GM20000 (cell line): ENCODE measurements at regions not wholly inside any gene's neighbourhood (a gene's known extent, or its start where the extent isn't known, plus 50 kb on each side); places are given as distances from the start of the nearest gene placed in this dataset.
"Not testable (repeated sequence)": the region's sequence is repeated elsewhere in the genome, so short reads cannot be mapped to it uniquely, and the experiment has no call there.

Experiments
- DNase-seq: peaks from one replicate; pipeline ENCODE4 v3.0.0; 2012; ENCODE audit warnings: low spot score
- CTCF ChIP-seq: IDR thresholded peaks from 2 replicates; pipeline ENCODE4 v1.5.1; 2012; ENCODE audit warnings: mild to moderate bottlenecking, control low read depth; ENCODE audit errors: extremely low read depth, missing control alignments

GRCh38 chr6:74902846-74903245 is 303.0 kb downstream of the COL12A1 start:
- no peak for DNase-seq
- TF ChIP-seq CTCF: no peak

GRCh38 chr6:74902089-74902488 is 303.8 kb downstream of the COL12A1 start:
- no peak for TF ChIP-seq CTCF
- no peak for DNase-seq

GRCh38 chr6:74901576-74901975 is 304.3 kb downstream of the COL12A1 start:
- DNase-seq: no peak
- no peak for TF ChIP-seq CTCF

GRCh38 chr6:74899416-74899815 is 306.4 kb downstream of the COL12A1 start:
- TF ChIP-seq CTCF: no peak
- DNase-seq: no peak

GRCh38 chr6:74892091-74892490 is 313.8 kb downstream of the COL12A1 start:
- no peak for TF ChIP-seq CTCF
- no peak for DNase-seq

- TF ChIP-seq CTCF: no peak
- DNase-seq: no peak
Measured at GRCh38 chr6:74891349-74891831, 314.5 kb downstream of the COL12A1 start.

GRCh38 chr6:74889635-74890034 is 316.2 kb downstream of the COL12A1 start:
- no peak for DNase-seq
- no peak for TF ChIP-seq CTCF

GRCh38 chr6:74888741-74889140 is 317.1 kb downstream of the COL12A1 start:
- not testable (repeated sequence) for DNase-seq
